Progenitor cell of endocrine pancreas (in vitro differentiated cells): ENCODE measurements at regions not wholly inside any gene's neighbourhood (a gene's known extent, or its start where the extent isn't known, plus 50 kb on each side); places are given as distances from the start of the nearest gene placed in this dataset.

Source experiments
- DNase-seq: peaks from one replicate; pipeline ENCODE4 v3.0.0; 2021; ENCODE audit warnings: low spot score; ENCODE audit not compliant: unreplicated experiment
- H3K27ac Mint-ChIP-seq: 2 replicates; pipeline ENCODE4 v1.8.0; 2021; ENCODE audit warnings: mild to moderate bottlenecking, moderate library complexity, mixed read lengths
- H3K27me3 Mint-ChIP-seq: 2 replicates; pipeline ENCODE4 v1.8.0; 2021; ENCODE audit warnings: mixed read lengths
- H3K36me3 Mint-ChIP-seq: 2 replicates; pipeline ENCODE4 v1.8.0; 2022; ENCODE audit warnings: mixed read lengths; ENCODE audit not compliant: insufficient read depth
- H3K4me1 Mint-ChIP-seq: 2 replicates; pipeline ENCODE4 v1.8.0; 2021; ENCODE audit warnings: low read depth, mixed read lengths
- H3K4me3 Mint-ChIP-seq: 2 replicates; pipeline ENCODE4 v1.8.0; 2021; ENCODE audit warnings: low read depth, mild to moderate bottlenecking, moderate library complexity, mixed read lengths
- H3K9me3 Mint-ChIP-seq: 2 replicates; pipeline ENCODE4 v1.8.0; 2021; ENCODE audit warnings: low read depth, mixed read lengths
- CTCF ChIP-seq: fragments of 200-600 bp; sonication (generic); IDR thresholded peaks from one replicate; pipeline ENCODE4 v1.5.0; 2021; ENCODE audit warnings: antibody characterized with exemption, mild to moderate bottlenecking; ENCODE audit not compliant: unreplicated experiment

- Mint-ChIP-seq H3K4me1 (no peaks in the 10 kb centered on the region), H3K9me3 (peaks cover 2% of the 10 kb centered on the region), H3K36me3 (no peaks in the 10 kb centered on the region)
These were observed 750.8 kb upstream of the SLC35B3 start for GRCh38 chr6:9186148-9186547.

GRCh38 chr6:9178071-9178470 is 742.7 kb upstream of the SLC35B3 start:
- Mint-ChIP-seq H3K9me3 (peaks cover 6% of the 10 kb centered on the region), H3K27ac (no peak overlapping the region), H3K4me3 (no peak overlapping the region), H3K36me3 (no peaks in the 10 kb centered on the region), H3K27me3 (no peaks in the 10 kb centered on the region), H3K4me1 (no peaks in the 10 kb centered on the region)
- DNase-seq: no peak
- TF ChIP-seq CTCF: no peak

More at GRCh38 chr6:9186148-9186547, 750.8 kb upstream of the SLC35B3 start:
- Mint-ChIP-seq H3K4me3 (no peak overlapping the region), H3K27ac (no peak overlapping the region), H3K27me3 (no peaks in the 10 kb centered on the region)
- no peak for DNase-seq
- no peak for TF ChIP-seq CTCF

GRCh38 chr6:9173229-9173628 is 737.9 kb upstream of the SLC35B3 start:
- Mint-ChIP-seq H3K36me3 (no peaks in the 10 kb centered on the region), H3K9me3 (peaks cover 3% of the 10 kb centered on the region), H3K27me3 (no peaks in the 10 kb centered on the region), H3K4me1 (no peaks in the 10 kb centered on the region), H3K27ac (no peak overlapping the region), H3K4me3 (no peak overlapping the region)
- DNase-seq: no peak
- TF ChIP-seq CTCF: no peak

- no peak for TF ChIP-seq CTCF
- DNase-seq: no peak
- H3K4me1 Mint-ChIP-seq: no peaks in the 10 kb centered on the region
- H3K4me3 Mint-ChIP-seq: no peak overlapping the region
- no peaks in the 10 kb centered on the region for H3K27me3 Mint-ChIP-seq
- H3K9me3 Mint-ChIP-seq: peaks cover 3% of the 10 kb centered on the region
- no peaks in the 10 kb centered on the region for H3K36me3 Mint-ChIP-seq
- H3K27ac Mint-ChIP-seq: no peak overlapping the region
These were observed 736.8 kb upstream of the SLC35B3 start for GRCh38 chr6:9172096-9172495.

- no peak overlapping the region for H3K4me3 Mint-ChIP-seq
- DNase-seq: no peak
These were observed 733.3 kb upstream of the SLC35B3 start for GRCh38 chr6:9168669-9169068.

More at GRCh38 chr6:9168669-9169068, 733.3 kb upstream of the SLC35B3 start:
- no peaks in the 10 kb centered on the region for H3K4me1 Mint-ChIP-seq
- H3K27ac Mint-ChIP-seq: no peak overlapping the region
- no peaks in the 10 kb centered on the region for H3K27me3 Mint-ChIP-seq
- H3K36me3 Mint-ChIP-seq: no peaks in the 10 kb centered on the region
- peaks cover 3% of the 10 kb centered on the region for H3K9me3 Mint-ChIP-seq
- TF ChIP-seq CTCF: no peak
